DND-41 (cell line): ENCODE measurements at regions not wholly inside any gene's neighbourhood (a gene's known extent, or its start where the extent isn't known, plus 50 kb on each side); places are given as distances from the start of the nearest gene placed in this dataset.
"Not testable (repeated sequence)": the region's sequence is repeated elsewhere in the genome, so short reads cannot be mapped to it uniquely, and the experiment has no call there.

Source experiments
- CTCF ChIP-seq: IDR thresholded peaks from 2 replicates; pipeline ENCODE4 v1.5.1; 2012; ENCODE audit warnings: borderline replicate concordance, low read length, moderate library complexity, mild to moderate bottlenecking; ENCODE audit not compliant: poor library complexity, severe bottlenecking; ENCODE audit errors: extremely low read depth
- EZH2 ChIP-seq: IDR thresholded peaks from 3 replicates; pipeline ENCODE4 v1.6.1; 2012; ENCODE audit warnings: borderline replicate concordance, low read depth, mild to moderate bottlenecking, moderate library complexity, low read length, inconsistent platforms; ENCODE audit not compliant: severe bottlenecking

DNA sequence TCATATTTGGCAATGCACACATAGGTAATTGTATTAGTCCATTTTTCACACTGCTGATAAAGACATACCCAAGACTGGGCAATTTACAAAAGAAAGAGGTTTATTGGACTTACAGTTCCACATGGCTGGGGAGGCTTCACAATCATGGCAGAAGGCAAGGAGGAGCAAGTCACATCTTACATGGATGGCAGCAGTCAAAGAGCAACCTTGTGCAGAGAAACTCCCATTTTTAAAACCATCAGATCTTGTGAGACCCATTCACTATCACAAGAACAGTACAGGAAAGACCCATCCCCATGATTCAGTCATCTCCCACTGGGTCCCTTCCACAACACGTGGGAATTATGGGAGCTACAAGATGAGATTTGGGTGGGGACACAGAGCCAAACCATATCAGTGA is 123.2 kb downstream of the KBTBD2 start:
- not testable (repeated sequence) for TF ChIP-seq CTCF, EZH2
